Lower leg skin (tissue), 3 donors: ENCODE measurements at regions not wholly inside any gene's neighbourhood (a gene's known extent, or its start where the extent isn't known, plus 50 kb on each side); places are given as distances from the start of the nearest gene placed in this dataset.
"Not testable (repeated sequence)": the region's sequence is repeated elsewhere in the genome, so short reads cannot be mapped to it uniquely, and the experiment has no call there.

Experiments used
- POLR2A ChIP-seq, 2 donors: fragments of 450-650 bp; IDR thresholded peaks; one replicate each; pipeline ENCODE4 v1.6.1; 2016 to 2017; ENCODE audit warnings: antibody characterized with exemption in 2 of 2, mild to moderate bottlenecking in 1 of 2, moderate library complexity in 1 of 2
- TF ChIP-seq, protein P1 (sequence below), 3 donors: fragments of 450-650 bp; IDR thresholded peaks; one replicate each; pipeline ENCODE4 v1.5.1; 2016; ENCODE audit warnings: antibody characterized with exemption in 3 of 3, mild to moderate bottlenecking in 3 of 3, moderate library complexity in 2 of 3

DNA sequence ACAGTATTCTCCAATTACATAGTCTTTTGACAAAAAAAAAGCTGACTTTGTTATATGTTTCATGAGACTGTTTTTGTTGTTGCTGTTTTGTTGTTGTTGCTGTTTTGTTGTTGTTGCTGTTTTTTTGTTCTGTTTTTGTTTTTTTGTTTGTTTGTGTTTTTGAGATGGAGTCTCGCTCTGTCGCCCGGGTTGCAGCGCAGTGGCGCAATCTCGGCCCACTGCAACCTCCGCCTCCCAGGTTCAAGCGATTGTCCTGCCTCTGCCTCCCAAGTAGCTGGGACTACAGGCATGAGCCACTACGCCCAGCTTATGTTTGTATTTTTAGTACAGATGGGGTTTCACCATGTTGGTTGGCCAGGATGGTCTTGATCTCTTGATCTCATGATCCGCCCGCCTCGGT lies 182.8 kb upstream of the NOL4 start:
- TF ChIP-seq, protein P1, sequence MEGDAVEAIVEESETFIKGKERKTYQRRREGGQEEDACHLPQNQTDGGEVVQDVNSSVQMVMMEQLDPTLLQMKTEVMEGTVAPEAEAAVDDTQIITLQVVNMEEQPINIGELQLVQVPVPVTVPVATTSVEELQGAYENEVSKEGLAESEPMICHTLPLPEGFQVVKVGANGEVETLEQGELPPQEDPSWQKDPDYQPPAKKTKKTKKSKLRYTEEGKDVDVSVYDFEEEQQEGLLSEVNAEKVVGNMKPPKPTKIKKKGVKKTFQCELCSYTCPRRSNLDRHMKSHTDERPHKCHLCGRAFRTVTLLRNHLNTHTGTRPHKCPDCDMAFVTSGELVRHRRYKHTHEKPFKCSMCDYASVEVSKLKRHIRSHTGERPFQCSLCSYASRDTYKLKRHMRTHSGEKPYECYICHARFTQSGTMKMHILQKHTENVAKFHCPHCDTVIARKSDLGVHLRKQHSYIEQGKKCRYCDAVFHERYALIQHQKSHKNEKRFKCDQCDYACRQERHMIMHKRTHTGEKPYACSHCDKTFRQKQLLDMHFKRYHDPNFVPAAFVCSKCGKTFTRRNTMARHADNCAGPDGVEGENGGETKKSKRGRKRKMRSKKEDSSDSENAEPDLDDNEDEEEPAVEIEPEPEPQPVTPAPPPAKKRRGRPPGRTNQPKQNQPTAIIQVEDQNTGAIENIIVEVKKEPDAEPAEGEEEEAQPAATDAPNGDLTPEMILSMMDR (IDR thresholded peaks at IDR 0.05), result not testable (repeated sequence)
- TF ChIP-seq POLR2A (IDR thresholded peaks at IDR 0.05), result not testable (repeated sequence)
